PC-9 (cell line): ENCODE measurements at regions not wholly inside any gene's neighbourhood (a gene's known extent, or its start where the extent isn't known, plus 50 kb on each side); places are given as distances from the start of the nearest gene placed in this dataset.

Source experiments
- BruUV-seq: library from RNA; stranded (reverse); fragments of 400-500 nt; replicated peaks from 2 replicates; lab custom pipeline; 2021; lab: Mats Ljungman, UMichigan
- CTCF ChIA-PET: fragments of 300-600 bp; sonication (Branson Sonifier 250); formaldehyde crosslinking; loops from one replicate; lab custom pipeline; 2022; ENCODE audit warnings: antibody characterized with exemption; lab: Charles Lee
- POLR2A ChIA-PET: fragments of 300-600 bp; sonication (Branson Sonifier 250); formaldehyde crosslinking; loops from one replicate; lab custom pipeline; 2022; ENCODE audit warnings: antibody characterized with exemption; ENCODE audit not compliant: unreplicated experiment; lab: Charles Lee
- DNase-seq, 2 experiments: peaks; one replicate each; pipeline versions ENCODE4 v3.0.0 to v3.0.0-alpha.2; 2015 to 2022; ENCODE audit warnings: mixed read lengths in 1 of 2
- H2AFZ ChIP-seq: fragments of 200-600 bp; sonication (generic); 2 replicates; pipeline ENCODE4 v1.8.1; 2017; ENCODE audit warnings: antibody characterized with exemption
- H3F3A ChIP-seq: fragments of 200-600 bp; sonication (generic); 2 replicates; pipeline ENCODE4 v1.8.1; 2017; ENCODE audit warnings: antibody characterized with exemption, mild to moderate bottlenecking, low read depth; ENCODE audit not compliant: insufficient read depth
- H3K27ac ChIP-seq: fragments of 200-600 bp; sonication (generic); 2 replicates; pipeline ENCODE4 v1.6.1; 2016; ENCODE audit warnings: mixed run types
- H3K27me3 ChIP-seq: fragments of 200-600 bp; sonication (generic); 2 replicates; pipeline ENCODE4 v1.6.1; 2016; ENCODE audit warnings: low read depth, mixed run types; ENCODE audit not compliant: insufficient read depth
- H3K36me3 ChIP-seq: fragments of 200-600 bp; sonication (generic); 2 replicates; pipeline ENCODE4 v1.6.1; 2016; ENCODE audit warnings: low read depth, mixed run types
- H3K4me1 ChIP-seq: fragments of 200-600 bp; sonication (generic); replicated peaks from 2 replicates; pipeline ENCODE4 v1.6.1; 2016; ENCODE audit warnings: mixed run types; ENCODE audit not compliant: insufficient read depth
- H3K4me2 ChIP-seq: fragments of 200-600 bp; sonication (generic); 2 replicates; pipeline ENCODE4 v1.6.1; 2017; ENCODE audit warnings: mixed run types
- H3K4me3 ChIP-seq: fragments of 200-600 bp; sonication (generic); 2 replicates; pipeline ENCODE4 v1.6.1; 2016; ENCODE audit warnings: mixed run types
- H3K79me2 ChIP-seq: fragments of 200-600 bp; sonication (generic); 2 replicates; pipeline ENCODE4 v1.6.1; 2017; ENCODE audit warnings: low read depth, mixed run types
- H3K9me2 ChIP-seq: fragments of 200-600 bp; sonication (generic); 2 replicates; pipeline ENCODE4 v1.8.1; 2017; ENCODE audit warnings: mild to moderate bottlenecking; ENCODE audit not compliant: insufficient read depth
- H3K9me3 ChIP-seq: fragments of 200-600 bp; sonication (generic); 2 replicates; pipeline ENCODE4 v1.8.1; 2016; ENCODE audit warnings: low read depth; ENCODE audit not compliant: insufficient read depth
- H4K20me1 ChIP-seq: fragments of 200-600 bp; sonication (generic); 2 replicates; pipeline ENCODE4 v1.8.1; 2017; ENCODE audit not compliant: insufficient read depth
- CTCF ChIP-seq: fragments of 200-600 bp; sonication (generic); conservative IDR thresholded peaks from 2 replicates; pipeline ENCODE4 v1.6.1; 2017; ENCODE audit warnings: mixed run types, antibody characterized with exemption, mild to moderate bottlenecking, moderate library complexity
- EZH2 ChIP-seq: fragments of 200-600 bp; sonication (generic); IDR thresholded peaks from 2 replicates; pipeline ENCODE4 v1.8.0; 2017; ENCODE audit warnings: antibody characterized with exemption, low read depth
- intact Hi-C: fragments of 100-400 bp; cut with micrococcal nuclease; formaldehyde crosslinking; loops from one replicate; pipeline ENCODE4 v1.10.0; 2022; ENCODE audit not compliant: unreplicated experiment

GRCh38 chr5:174392892-174393291 lies 331.5 kb upstream of the MSX2 start:
- Histone ChIP-seq H3K4me1 (no peaks in the 10 kb centered on the region), H4K20me1 (no peaks in the 10 kb centered on the region), H3K4me3 (no peak overlapping the region), H3F3A (no peaks in the 10 kb centered on the region), H3K27ac (no peak overlapping the region), H3K9me2 (no peaks in the 10 kb centered on the region), H3K36me3 (no peaks in the 10 kb centered on the region), H3K27me3 (peaks cover 7% of the 10 kb centered on the region), H2AFZ (no peak overlapping the region), H3K4me2 (no peak overlapping the region), H3K79me2 (no peaks in the 10 kb centered on the region), H3K9me3 (0 out of 2 replicates have a peak, but pooled peaks cover 2% of the 10 kb centered on the region)
- CTCF ChIA-PET, result no interaction called here
- TF ChIP-seq EZH2 (no peak), CTCF (no peak)
- intact Hi-C loops, result no loop called here
- POLR2A ChIA-PET, result no interaction called here
- BruUV-seq, result no TSS peak
- no peak for DNase-seq

DNA sequence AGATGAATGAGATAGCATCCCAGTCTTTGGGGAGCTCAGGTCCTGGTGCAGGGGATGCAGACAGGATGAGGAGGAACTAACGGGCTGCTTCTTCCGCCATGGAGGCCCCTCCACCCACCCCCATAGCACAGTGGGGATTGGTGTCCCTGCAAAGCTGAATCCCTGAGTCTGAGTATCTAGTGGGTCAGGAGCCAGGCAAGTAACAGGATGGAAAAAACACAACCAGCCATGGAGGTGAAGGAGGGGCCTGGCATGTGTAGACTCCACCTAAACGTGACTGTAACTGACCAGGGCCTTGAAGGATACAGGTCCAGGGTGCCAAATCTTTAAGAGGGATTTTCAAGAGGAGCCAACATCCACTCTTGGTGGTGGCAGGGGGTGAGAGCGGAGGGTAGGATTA lies 327.8 kb upstream of the MSX2 start:
- ChIA-PET POLR2A (no interaction called here), CTCF (no interaction called here)
- BruUV-seq, result no TSS peak
- no peaks in the 10 kb centered on the region for H3K36me3 ChIP-seq
- H4K20me1 ChIP-seq, result no peaks in the 10 kb centered on the region
- intact Hi-C loops, result no loop called here
- H3K27me3 ChIP-seq, result peaks cover 3% of the 10 kb centered on the region; the same call in 1 of the 2 replicates
- no peaks in the 10 kb centered on the region for H3K79me2 ChIP-seq
- H3F3A ChIP-seq, result no peaks in the 10 kb centered on the region
- H3K27ac ChIP-seq, result no peak overlapping the region
- no peak overlapping the region for H2AFZ ChIP-seq
- no peak overlapping the region for H3K4me3 ChIP-seq
- H3K9me2 ChIP-seq, result no peaks in the 10 kb centered on the region
- no peak overlapping the region for H3K4me2 ChIP-seq
- TF ChIP-seq EZH2 (no peak), CTCF (no peak)
- DNase-seq, result no peak
- H3K9me3 ChIP-seq, result no peaks in the 10 kb centered on the region
- H3K4me1 ChIP-seq, result no peaks in the 10 kb centered on the region

DNA sequence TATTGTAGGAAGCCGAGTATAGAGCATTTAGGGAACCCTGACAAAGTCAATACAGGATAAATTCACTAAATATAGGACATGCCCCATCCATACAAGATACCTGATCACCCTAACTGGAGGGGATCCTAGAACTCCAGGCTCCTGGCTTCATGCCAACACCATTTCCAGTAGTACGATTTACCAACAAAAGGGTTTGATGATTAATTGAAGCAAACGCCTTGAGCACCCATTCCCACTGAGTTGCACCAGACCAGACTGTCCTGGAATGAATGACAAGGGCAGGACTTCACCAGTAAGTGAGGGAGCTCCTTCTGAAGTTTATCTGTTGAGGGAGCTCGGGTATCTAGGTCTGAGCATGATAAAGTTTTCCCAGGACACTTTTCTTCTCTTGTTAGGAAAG lies 327.2 kb upstream of the MSX2 start:
- Histone ChIP-seq H3K27me3 (peaks cover 4% of the 10 kb centered on the region; the same call in 1 of the 2 replicates), H3K4me2 (no peak overlapping the region)
- CTCF ChIA-PET, result no interaction called here

More for the DNA sequence above, 327.2 kb upstream of the MSX2 start:
- Histone ChIP-seq H3K36me3 (no peaks in the 10 kb centered on the region), H3K4me3 (no peak overlapping the region), H3K4me1 (no peaks in the 10 kb centered on the region), H3K9me3 (no peaks in the 10 kb centered on the region), H2AFZ (no peak overlapping the region), H3K27ac (no peak overlapping the region), H3K9me2 (no peaks in the 10 kb centered on the region), H3F3A (no peaks in the 10 kb centered on the region), H4K20me1 (no peaks in the 10 kb centered on the region), H3K79me2 (no peaks in the 10 kb centered on the region)
- POLR2A ChIA-PET, result interaction anchor here (0.6 kb wide), 1 partner anchor 39 kb away, joined by 3 read pairs; no protein-coding TSS in a partner anchor
- TF ChIP-seq CTCF (no peak), EZH2 (no peak)
- BruUV-seq, result no TSS peak
- intact Hi-C loops, result no loop called here
- no peak for DNase-seq
